GM23338 (cell line): ENCODE measurements at regions not wholly inside any gene's neighbourhood (a gene's known extent, or its start where the extent isn't known, plus 50 kb on each side); places are given as distances from the start of the nearest gene placed in this dataset.

Experiments
- ATAC-seq: fragments of 200-7000 bp; cut with Tn5 transposase; 3 replicates; pipeline ENCODE4 v1.9.1; 2020
- DNase-seq: peaks from one replicate; pipeline ENCODE4 v3.0.0-alpha.2; 2015; ENCODE audit warnings: low spot score
- H2AFZ ChIP-seq: fragments of 200-600 bp; sonication (generic); 2 replicates; pipeline ENCODE4 v1.8.0; 2016; ENCODE audit warnings: antibody characterized with exemption, mild to moderate bottlenecking, moderate library complexity
- H3F3A ChIP-seq: fragments of 200-600 bp; sonication (generic); replicated peaks from 2 replicates; pipeline ENCODE4 v1.8.0; 2017; ENCODE audit warnings: antibody characterized with exemption, mixed run types, low read depth
- H3K27ac ChIP-seq: fragments of 200-600 bp; sonication (generic); 2 replicates; pipeline ENCODE4 v1.6.1; 2016; ENCODE audit warnings: low read depth
- H3K27me3 ChIP-seq: fragments of 200-600 bp; sonication (generic); 2 replicates; pipeline ENCODE4 v1.8.0; 2016; ENCODE audit warnings: mild to moderate bottlenecking, mixed run types, moderate library complexity; ENCODE audit not compliant: insufficient read depth
- H3K36me3 ChIP-seq: fragments of 200-600 bp; sonication (generic); 2 replicates; pipeline ENCODE4 v1.8.0; 2016; ENCODE audit warnings: mild to moderate bottlenecking; ENCODE audit not compliant: insufficient read depth
- H3K4me1 ChIP-seq: fragments of 200-600 bp; sonication (generic); 2 replicates; pipeline ENCODE4 v1.8.0; 2016; ENCODE audit warnings: mild to moderate bottlenecking, moderate library complexity; ENCODE audit not compliant: insufficient read depth
- H3K4me2 ChIP-seq: fragments of 200-600 bp; sonication (generic); 2 replicates; pipeline ENCODE4 v1.7.1; 2017; ENCODE audit warnings: mixed run types
- H3K4me3 ChIP-seq: fragments of 200-600 bp; sonication (generic); 2 replicates; pipeline ENCODE4 v1.6.1; 2016; ENCODE audit warnings: mixed run types
- H3K79me2 ChIP-seq: fragments of 200-600 bp; sonication (generic); replicated peaks from 2 replicates; pipeline ENCODE4 v1.8.0; 2017; ENCODE audit warnings: mild to moderate bottlenecking; ENCODE audit not compliant: insufficient read depth
- H3K9me2 ChIP-seq: fragments of 200-600 bp; sonication (generic); 2 replicates; pipeline ENCODE4 v1.8.0; 2017; ENCODE audit not compliant: insufficient read depth
- H4K20me1 ChIP-seq: fragments of 200-600 bp; sonication (generic); replicated peaks from 2 replicates; pipeline ENCODE4 v1.8.0; 2017; ENCODE audit warnings: mild to moderate bottlenecking; ENCODE audit not compliant: insufficient read depth
- H3K27ac Mint-ChIP-seq: 2 replicates; pipeline ENCODE4 v1.8.0; 2020; ENCODE audit warnings: inconsistent platforms, mild to moderate bottlenecking, moderate library complexity, mixed read lengths
- H3K27me3 Mint-ChIP-seq: 3 replicates; pipeline ENCODE4 v1.8.0; 2022; ENCODE audit warnings: low read depth, mild to moderate bottlenecking, moderate library complexity, mixed read lengths, inconsistent platforms; ENCODE audit not compliant: insufficient read depth, poor library complexity
- H3K36me3 Mint-ChIP-seq: 3 replicates; pipeline ENCODE4 v1.8.0; 2021; ENCODE audit warnings: low read depth, mild to moderate bottlenecking, inconsistent platforms, moderate library complexity, mixed read lengths
- H3K4me1 Mint-ChIP-seq: 3 replicates; pipeline ENCODE4 v1.8.0; 2020; ENCODE audit warnings: mild to moderate bottlenecking, inconsistent platforms, mixed read lengths
- H3K4me3 Mint-ChIP-seq: 3 replicates; pipeline ENCODE4 v1.8.0; 2021; ENCODE audit warnings: moderate library complexity, mild to moderate bottlenecking, inconsistent platforms, mixed read lengths
- H3K9me3 Mint-ChIP-seq: 3 replicates; pipeline ENCODE4 v1.8.0; 2020; ENCODE audit warnings: moderate library complexity, mild to moderate bottlenecking, inconsistent platforms, mixed read lengths
- CREB1 ChIP-seq: fragments of 250-450 bp; sonication (Bioruptor Pico); IDR thresholded peaks from 2 replicates; pipeline ENCODE4 v1.5.0; 2020; ENCODE audit warnings: low read depth, mild to moderate bottlenecking, moderate library complexity
- CTCF ChIP-seq, 2 experiments: fragments of 200-600 bp in 1 of 2; sonication (generic) in 1 of 2; conservative IDR thresholded peaks; 2 replicates each; pipeline versions ENCODE4 v1.5.1 to v1.6.1; 2016 to 2017; ENCODE audit warnings: antibody characterized with exemption in 2 of 2, low read depth in 2 of 2, mild to moderate bottlenecking in 2 of 2, moderate library complexity in 1 of 2
- ETS1 ChIP-seq: IDR thresholded peaks from 2 replicates; pipeline ENCODE4 v1.6.1; 2016; ENCODE audit warnings: antibody characterized with exemption
- EZH2 ChIP-seq: fragments of 200-600 bp; sonication (generic); IDR thresholded peaks from one replicate; pipeline ENCODE4 v1.8.0; 2017; ENCODE audit warnings: antibody characterized with exemption, mild to moderate bottlenecking, low read depth; ENCODE audit not compliant: unreplicated experiment
- EZH2phosphoT487 ChIP-seq: fragments of 200-600 bp; sonication (generic); IDR thresholded peaks from one replicate; pipeline ENCODE4 v1.8.1; 2018; ENCODE audit warnings: antibody characterized with exemption; ENCODE audit not compliant: unreplicated experiment
- JUNB ChIP-seq: IDR thresholded peaks from one replicate; pipeline ENCODE4 v1.6.1; 2016; ENCODE audit warnings: antibody characterized with exemption; ENCODE audit not compliant: unreplicated experiment
- NANOG ChIP-seq: IDR thresholded peaks from 2 replicates; pipeline ENCODE4 v1.6.1; 2016; ENCODE audit warnings: antibody characterized with exemption, borderline replicate concordance
- POLR2AphosphoS5 ChIP-seq: IDR thresholded peaks from 2 replicates; pipeline ENCODE4 v1.6.1; 2016; ENCODE audit warnings: antibody characterized with exemption, low read depth
- REST ChIP-seq: IDR thresholded peaks from one replicate; pipeline ENCODE4 v1.6.1; 2018; ENCODE audit warnings: antibody characterized with exemption; ENCODE audit not compliant: unreplicated experiment
- STAT1 ChIP-seq: IDR thresholded peaks from one replicate; pipeline ENCODE4 v1.6.1; 2016; ENCODE audit warnings: antibody characterized with exemption; ENCODE audit not compliant: unreplicated experiment
- ZNF114 ChIP-seq: fragments of 250-450 bp; sonication (Bioruptor Pico); IDR thresholded peaks from 2 replicates; pipeline ENCODE4 v1.5.0; 2020; ENCODE audit warnings: mild to moderate bottlenecking, moderate library complexity
- ZNF331 ChIP-seq: fragments of 250-450 bp; sonication (Bioruptor Pico); IDR thresholded peaks from 2 replicates; pipeline ENCODE4 v1.5.0; 2020; ENCODE audit warnings: low read depth, mild to moderate bottlenecking, moderate library complexity
- ZNF462 ChIP-seq: fragments of 250-450 bp; sonication (Bioruptor Pico); IDR thresholded peaks from 2 replicates; pipeline ENCODE4 v1.5.0; 2020; ENCODE audit warnings: mild to moderate bottlenecking, moderate library complexity

GRCh38 chr18:61001138-61001537 lies 332.1 kb upstream of the CDH20 start:
- Mint-ChIP-seq H3K4me3 (no peak overlapping the region), H3K36me3 (no peaks in the 10 kb centered on the region), H3K9me3 (no peaks in the 10 kb centered on the region; the same call in 2 of the 3 replicates), H3K27ac (no peak overlapping the region), H3K27me3 (no peaks in the 10 kb centered on the region), H3K4me1 (no peaks in the 10 kb centered on the region)
- no peak for TF ChIP-seq STAT1
- no peak for TF ChIP-seq EZH2phosphoT487
- no peak for TF ChIP-seq ZNF114 (CRISPR knock-in tag)
- no peak for TF ChIP-seq EZH2
- TF ChIP-seq REST = no peak
- no peak for TF ChIP-seq ZNF462 (CRISPR knock-in tag)
- no peak for TF ChIP-seq POLR2AphosphoS5
- TF ChIP-seq ETS1 = no peak
- TF ChIP-seq NANOG = no peak
- TF ChIP-seq CTCF (conservative IDR thresholded peaks at IDR 0.05; ENCODE audit: low read depth in 2 of 2) = no peak
- no peak for TF ChIP-seq ZNF331
- no peak for TF ChIP-seq JUNB
- TF ChIP-seq CREB1 (CRISPR knock-in tag) = no peak
- no peak for ATAC-seq
- H3K4me1 ChIP-seq = no peaks in the 10 kb centered on the region
- no peaks in the 10 kb centered on the region for H3K79me2 ChIP-seq
- no peaks in the 10 kb centered on the region for H3F3A ChIP-seq
- DNase-seq = no peak
- H3K9me2 ChIP-seq = no peaks in the 10 kb centered on the region; the same call in 1 of the 2 replicates
- H3K27ac ChIP-seq = no peak overlapping the region
- no peaks in the 10 kb centered on the region for H3K27me3 ChIP-seq
- H2AFZ ChIP-seq = no peak overlapping the region
- no peaks in the 10 kb centered on the region for H4K20me1 ChIP-seq
- H3K4me2 ChIP-seq = no peak overlapping the region
- H3K4me3 ChIP-seq = no peak overlapping the region
- H3K36me3 ChIP-seq = no peaks in the 10 kb centered on the region
